VCaP (cell line): ENCODE measurements at regions not wholly inside any gene's neighbourhood (a gene's known extent, or its start where the extent isn't known, plus 50 kb on each side); places are given as distances from the start of the nearest gene placed in this dataset.
"Not testable (repeated sequence)": the region's sequence is repeated elsewhere in the genome, so short reads cannot be mapped to it uniquely, and the experiment has no call there.

ENCODE experiments used
- H3K27ac ChIP-seq: fragments of 450-650 bp; 2 replicates; pipeline ENCODE4 v1.5.1; 2017
- TF ChIP-seq, protein P1 (sequence below): fragments of 450-650 bp; conservative IDR thresholded peaks from 2 replicates; pipeline ENCODE4 v1.5.1; 2017; ENCODE audit warnings: mild to moderate bottlenecking, moderate library complexity

- no peak overlapping the region for H3K27ac ChIP-seq
- TF ChIP-seq, protein P1, sequence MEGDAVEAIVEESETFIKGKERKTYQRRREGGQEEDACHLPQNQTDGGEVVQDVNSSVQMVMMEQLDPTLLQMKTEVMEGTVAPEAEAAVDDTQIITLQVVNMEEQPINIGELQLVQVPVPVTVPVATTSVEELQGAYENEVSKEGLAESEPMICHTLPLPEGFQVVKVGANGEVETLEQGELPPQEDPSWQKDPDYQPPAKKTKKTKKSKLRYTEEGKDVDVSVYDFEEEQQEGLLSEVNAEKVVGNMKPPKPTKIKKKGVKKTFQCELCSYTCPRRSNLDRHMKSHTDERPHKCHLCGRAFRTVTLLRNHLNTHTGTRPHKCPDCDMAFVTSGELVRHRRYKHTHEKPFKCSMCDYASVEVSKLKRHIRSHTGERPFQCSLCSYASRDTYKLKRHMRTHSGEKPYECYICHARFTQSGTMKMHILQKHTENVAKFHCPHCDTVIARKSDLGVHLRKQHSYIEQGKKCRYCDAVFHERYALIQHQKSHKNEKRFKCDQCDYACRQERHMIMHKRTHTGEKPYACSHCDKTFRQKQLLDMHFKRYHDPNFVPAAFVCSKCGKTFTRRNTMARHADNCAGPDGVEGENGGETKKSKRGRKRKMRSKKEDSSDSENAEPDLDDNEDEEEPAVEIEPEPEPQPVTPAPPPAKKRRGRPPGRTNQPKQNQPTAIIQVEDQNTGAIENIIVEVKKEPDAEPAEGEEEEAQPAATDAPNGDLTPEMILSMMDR, result peak; percentile 55
Observed at GRCh38 chr7:142438235-142438922, 180.5 kb upstream of the PRSS58 start.

DNA sequence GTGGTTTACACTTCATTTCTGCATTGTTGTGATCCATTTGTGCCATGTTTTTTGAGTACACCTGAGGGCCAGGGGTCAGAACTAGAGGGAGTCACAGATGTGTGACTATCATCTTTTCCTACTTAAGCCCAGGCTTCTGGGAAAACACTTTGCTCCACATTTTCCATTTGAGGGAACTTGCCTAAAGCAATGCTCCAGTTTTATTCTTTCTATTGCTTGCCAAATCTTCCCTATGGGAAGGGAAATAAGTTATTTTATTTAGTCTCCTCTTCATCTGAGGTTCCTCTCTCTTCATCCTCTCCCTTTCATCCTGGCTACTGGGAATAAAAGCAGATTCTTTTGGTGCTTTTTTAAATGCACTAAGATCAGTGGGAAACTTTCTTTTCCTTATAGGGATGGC is 179.9 kb upstream of the PRSS58 start:
- H3K27ac ChIP-seq, result no peak overlapping the region
- TF ChIP-seq, protein P1, result no peak

DNA sequence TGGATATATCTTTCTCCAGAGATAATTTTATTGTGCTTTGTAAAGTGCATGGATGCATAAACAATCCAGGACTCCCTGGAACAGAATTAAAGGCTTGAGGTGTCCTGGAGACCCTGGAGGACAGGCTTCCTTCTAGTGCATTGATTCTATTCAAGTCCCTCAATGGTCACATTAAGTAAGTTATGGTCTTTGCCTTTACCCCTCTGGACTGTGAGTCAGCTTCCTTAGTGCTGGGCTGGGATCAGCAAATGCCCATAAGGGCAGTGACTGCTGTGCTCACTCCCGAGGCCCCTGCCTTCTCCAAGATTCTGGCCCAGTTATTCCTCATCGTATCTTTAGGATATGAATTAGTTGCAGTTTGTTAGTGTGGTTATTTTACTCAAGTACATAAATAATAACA is 178.7 kb upstream of the PRSS58 start:
- TF ChIP-seq, protein P1, result no peak
- no peak overlapping the region for H3K27ac ChIP-seq

- H3K27ac ChIP-seq, result not testable (repeated sequence)
Observed at GRCh38 chr7:142435606-142436005, 177.7 kb upstream of the PRSS58 start.

- TF ChIP-seq, protein P1, result no peak
- no peak overlapping the region for H3K27ac ChIP-seq
Observed at GRCh38 chr7:142434666-142435167, 176.9 kb upstream of the PRSS58 start.

DNA sequence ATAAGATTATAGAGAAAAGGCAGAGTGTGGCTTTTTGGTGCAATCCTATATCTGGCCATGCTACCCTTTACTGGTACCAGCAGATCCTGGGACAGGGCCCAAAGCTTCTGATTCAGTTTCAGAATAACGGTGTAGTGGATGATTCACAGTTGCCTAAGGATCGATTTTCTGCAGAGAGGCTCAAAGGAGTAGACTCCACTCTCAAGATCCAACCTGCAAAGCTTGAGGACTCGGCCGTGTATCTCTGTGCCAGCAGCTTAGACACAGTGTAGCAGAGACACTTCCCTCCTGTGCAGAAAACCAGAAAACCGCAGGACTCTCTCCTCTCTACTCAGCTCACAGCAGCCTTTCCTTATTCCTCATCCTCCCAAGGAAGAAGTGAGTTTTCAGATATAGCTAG is 176.3 kb upstream of the PRSS58 start:
- not testable (repeated sequence) for H3K27ac ChIP-seq

DNA sequence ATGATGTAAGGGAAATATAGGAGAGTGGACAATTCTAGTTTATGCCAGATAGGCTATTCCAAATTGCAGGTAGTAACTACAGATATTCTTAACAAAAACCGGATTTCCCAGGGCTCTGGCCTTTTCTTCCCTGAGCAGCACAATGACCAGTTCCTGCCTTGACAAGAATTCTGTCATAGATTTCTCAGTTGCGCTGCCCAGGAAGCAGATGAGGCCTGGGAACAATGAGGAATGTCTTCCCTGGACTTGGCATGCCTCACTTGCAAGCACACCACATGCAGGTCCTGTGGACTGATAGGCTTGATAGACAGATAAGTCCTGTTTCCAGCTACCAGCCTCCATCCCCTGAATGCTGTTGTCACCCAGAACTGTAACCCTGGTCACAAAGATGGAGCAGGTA is 174.5 kb upstream of the PRSS58 start:
- TF ChIP-seq, protein P1, result no peak
- H3K27ac ChIP-seq, result no peak overlapping the region

- TF ChIP-seq, protein P1, result no peak
Observed at GRCh38 chr7:142431491-142431890, 173.6 kb upstream of the PRSS58 start.

More at GRCh38 chr7:142431491-142431890, 173.6 kb upstream of the PRSS58 start:
- no peak overlapping the region for H3K27ac ChIP-seq
